ENCODE measurements at regions not wholly inside any gene's neighbourhood (a gene's known extent, or its start where the extent isn't known, plus 50 kb on each side); places are given as distances from the start of the nearest gene placed in this dataset.

GRCh38 chr14:89013698-89014568 is 189.5 kb downstream of the TTC8 start:
- no peak overlapping the region for H3K14ac ChIP-seq (ENCODE audit: low read length)
- H3K79me1 ChIP-seq (ENCODE audit: low read depth, low read length): no peaks in the 10 kb centered on the region
- WGBS, 2 donors (ENCODE audit: extremely low coverage in 2 of 2, insufficient read length in 2 of 2, insufficient replicate concordance in 1 of 2): no CpG with 5 or more reads among the region's 11 CpGs
- H3K23ac ChIP-seq (ENCODE audit: low read depth, low read length, poor library complexity): no peak overlapping the region
- no peak overlapping the region for H4K8ac ChIP-seq (ENCODE audit: low read depth, low read length)
- H3K27me3 ChIP-seq (ENCODE audit: control insufficient read depth in 3 of 3, insufficient read depth in 3 of 3, low read depth in 1 of 3, low read length in 3 of 3): no peaks in the 10 kb centered on the region
- H3K36me3 ChIP-seq (replicated peaks in 1 of 2; ENCODE audit: control insufficient read depth in 2 of 2, insufficient read depth in 2 of 2, low read length in 2 of 2): no peaks in the 10 kb centered on the region
- H3K9ac ChIP-seq (ENCODE audit: low read depth, low read length, poor library complexity): no peak overlapping the region
- no peak overlapping the region for H3K4me2 ChIP-seq (ENCODE audit: insufficient read depth, low read length, poor library complexity, severe bottlenecking)
- H3K27ac ChIP-seq (replicated peaks; ENCODE audit: low read length): no peak overlapping the region
- no peak overlapping the region for H4K91ac ChIP-seq (ENCODE audit: low read depth, low read length, poor library complexity)
- no peak overlapping the region for H3K4ac ChIP-seq (ENCODE audit: low read length)
- no peak for DNase-seq (ENCODE audit: low spot score)
- H2BK5ac ChIP-seq (ENCODE audit: low read length): no peak overlapping the region
- no peak overlapping the region for H2BK120ac ChIP-seq (ENCODE audit: low read depth, low read length)
- H3K4me3 ChIP-seq (ENCODE audit: low read length in 2 of 2): no peak overlapping the region
- H2BK12ac ChIP-seq (ENCODE audit: low read length): no peak overlapping the region
- H3K4me1 ChIP-seq (ENCODE audit: control insufficient read depth in 2 of 2, insufficient read depth in 1 of 2, low read depth in 1 of 2, low read length in 2 of 2): no peaks in the 10 kb centered on the region
- H2AK5ac ChIP-seq (ENCODE audit: low read depth, low read length): no peak overlapping the region
- no peak overlapping the region for H3K18ac ChIP-seq (ENCODE audit: low read length)
- no peak overlapping the region for H2AFZ ChIP-seq (ENCODE audit: low read length)
- peaks cover 0 to 2% of the 10 kb centered on the region in 2 donors for H3K9me3 ChIP-seq (replicated peaks in 1 of 2; ENCODE audit: control insufficient read depth in 2 of 2, insufficient read depth in 1 of 2, low read depth in 1 of 2, low read length in 2 of 2)
- no peak overlapping the region for H2BK15ac ChIP-seq (ENCODE audit: low read length)

DNA sequence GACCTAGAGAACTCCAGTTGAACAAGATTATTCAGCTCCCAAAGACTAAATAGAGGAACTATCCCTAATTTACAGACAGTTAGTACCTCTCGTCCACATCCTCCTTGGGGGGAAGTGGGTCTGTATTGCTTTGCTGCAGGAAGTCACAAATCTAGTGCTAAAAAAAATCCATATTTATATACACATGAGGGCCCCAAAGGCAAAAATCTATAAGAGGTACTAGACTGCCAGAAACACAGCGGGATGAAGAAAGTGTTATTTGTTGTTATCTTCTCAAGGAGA is 190.1 kb downstream of the TTC8 start:
- Histone ChIP-seq H3K27ac (replicated peaks; ENCODE audit: low read length) (no peak overlapping the region), H3K4me3 (ENCODE audit: low read length in 2 of 2) (no peak overlapping the region), H3K4ac (ENCODE audit: low read length) (no peak overlapping the region), H3K9ac (ENCODE audit: low read depth, low read length, poor library complexity) (no peak overlapping the region), H2BK120ac (ENCODE audit: low read depth, low read length) (no peak overlapping the region), H3K23ac (ENCODE audit: low read depth, low read length, poor library complexity) (no peak overlapping the region), H2BK5ac (ENCODE audit: low read length) (no peak overlapping the region), H3K79me1 (ENCODE audit: low read depth, low read length) (no peaks in the 10 kb centered on the region), H2BK12ac (ENCODE audit: low read length) (no peak overlapping the region), H3K27me3 (ENCODE audit: control insufficient read depth in 3 of 3, insufficient read depth in 3 of 3, low read depth in 1 of 3, low read length in 3 of 3) (no peaks in the 10 kb centered on the region), H3K36me3 (replicated peaks in 1 of 2; ENCODE audit: control insufficient read depth in 2 of 2, insufficient read depth in 2 of 2, low read length in 2 of 2) (no peaks in the 10 kb centered on the region), H3K4me1 (ENCODE audit: control insufficient read depth in 2 of 2, insufficient read depth in 1 of 2, low read depth in 1 of 2, low read length in 2 of 2) (no peaks in the 10 kb centered on the region), H4K91ac (ENCODE audit: low read depth, low read length, poor library complexity) (no peak overlapping the region), H3K4me2 (ENCODE audit: insufficient read depth, low read length, poor library complexity, severe bottlenecking) (no peak overlapping the region), H2AFZ (ENCODE audit: low read length) (no peak overlapping the region), H3K14ac (ENCODE audit: low read length) (no peak overlapping the region), H2BK15ac (ENCODE audit: low read length) (no peak overlapping the region), H3K9me3 (replicated peaks in 1 of 2; ENCODE audit: control insufficient read depth in 2 of 2, insufficient read depth in 1 of 2, low read depth in 1 of 2, low read length in 2 of 2) (peaks cover 0 to 2% of the 10 kb centered on the region in 2 donors), H4K8ac (ENCODE audit: low read depth, low read length) (no peak overlapping the region), H2AK5ac (ENCODE audit: low read depth, low read length) (no peak overlapping the region), H3K18ac (ENCODE audit: low read length) (no peak overlapping the region)
- no peak for DNase-seq (ENCODE audit: low spot score)
- WGBS, 2 donors (ENCODE audit: extremely low coverage in 2 of 2, insufficient read length in 2 of 2, insufficient replicate concordance in 1 of 2): no CpG with 5 or more reads among the region's 2 CpGs

DNA sequence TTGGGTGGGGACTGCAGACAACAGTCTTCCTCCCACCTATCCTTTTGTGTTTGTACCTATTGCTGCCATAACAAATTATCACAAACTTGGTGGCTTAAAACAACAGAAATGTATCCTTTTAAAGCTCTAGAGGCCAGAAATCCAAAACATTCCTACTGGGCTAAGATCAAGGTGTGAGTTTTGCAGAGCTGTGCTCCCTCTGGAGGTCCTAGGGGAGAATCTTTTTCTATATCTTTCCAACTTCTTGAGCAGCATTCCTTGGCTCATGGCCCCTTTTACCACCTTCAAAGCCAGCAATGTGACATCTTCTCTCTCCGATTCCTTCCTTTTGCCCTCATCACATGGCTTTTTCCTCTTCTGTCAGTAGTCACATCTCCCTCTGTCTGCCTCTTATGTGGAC is 190.6 kb downstream of the TTC8 start:
- DNase-seq (ENCODE audit: low spot score): no peak
- no peaks in the 10 kb centered on the region for H3K36me3 ChIP-seq (replicated peaks in 1 of 2; ENCODE audit: control insufficient read depth in 2 of 2, insufficient read depth in 2 of 2, low read length in 2 of 2)
- no peaks in the 10 kb centered on the region for H3K4me1 ChIP-seq (ENCODE audit: control insufficient read depth in 2 of 2, insufficient read depth in 1 of 2, low read depth in 1 of 2, low read length in 2 of 2)
- no peak overlapping the region for H4K8ac ChIP-seq (ENCODE audit: low read depth, low read length)
- no peak overlapping the region for H4K91ac ChIP-seq (ENCODE audit: low read depth, low read length, poor library complexity)
- no peak overlapping the region for H3K18ac ChIP-seq (ENCODE audit: low read length)
- H2AK5ac ChIP-seq (ENCODE audit: low read depth, low read length): no peak overlapping the region
- H2BK5ac ChIP-seq (ENCODE audit: low read length): no peak overlapping the region
- H3K79me1 ChIP-seq (ENCODE audit: low read depth, low read length): no peaks in the 10 kb centered on the region
- no peak overlapping the region for H3K4me2 ChIP-seq (ENCODE audit: insufficient read depth, low read length, poor library complexity, severe bottlenecking)
- no peak overlapping the region for H3K9ac ChIP-seq (ENCODE audit: low read depth, low read length, poor library complexity)
- no peak overlapping the region for H3K4ac ChIP-seq (ENCODE audit: low read length)
- no peak overlapping the region for H3K27ac ChIP-seq (replicated peaks; ENCODE audit: low read length)
- no peak overlapping the region for H3K14ac ChIP-seq (ENCODE audit: low read length)
- WGBS, 2 donors (ENCODE audit: extremely low coverage in 2 of 2, insufficient read length in 2 of 2, insufficient replicate concordance in 1 of 2): no CpG with 5 or more reads among the region's 1 CpG
- no peak overlapping the region for H3K23ac ChIP-seq (ENCODE audit: low read depth, low read length, poor library complexity)
- no peak overlapping the region for H2BK15ac ChIP-seq (ENCODE audit: low read length)
- H2BK12ac ChIP-seq (ENCODE audit: low read length): no peak overlapping the region
- H3K27me3 ChIP-seq (ENCODE audit: control insufficient read depth in 3 of 3, insufficient read depth in 3 of 3, low read depth in 1 of 3, low read length in 3 of 3): no peaks in the 10 kb centered on the region
- no peak overlapping the region for H3K4me3 ChIP-seq (ENCODE audit: low read length in 2 of 2)
- H3K9me3 ChIP-seq (replicated peaks in 1 of 2; ENCODE audit: control insufficient read depth in 2 of 2, insufficient read depth in 1 of 2, low read depth in 1 of 2, low read length in 2 of 2): peaks cover 0 to 2% of the 10 kb centered on the region in 2 donors
- H2AFZ ChIP-seq (ENCODE audit: low read length): no peak overlapping the region
- H2BK120ac ChIP-seq (ENCODE audit: low read depth, low read length): no peak overlapping the region

DNA sequence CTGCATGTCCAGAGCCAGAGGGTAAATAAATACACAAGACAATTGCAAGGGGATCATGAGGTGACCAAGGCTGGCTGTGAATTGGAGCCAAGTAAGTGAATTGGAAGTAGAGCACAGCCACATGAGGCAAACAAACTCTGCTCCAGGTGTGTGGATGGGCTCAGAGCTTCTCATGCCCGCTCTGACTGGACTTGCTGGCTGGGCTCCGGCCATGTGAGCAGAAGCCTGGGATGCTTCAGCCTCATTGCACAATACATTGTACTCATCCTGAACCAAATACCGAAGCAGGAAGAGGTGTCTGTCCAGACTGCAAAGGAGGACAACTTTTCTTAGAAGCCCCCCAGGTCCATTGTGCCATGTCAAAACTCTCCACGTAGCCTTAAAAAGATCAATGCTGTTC is 193.0 kb downstream of the TTC8 start:
- no peak overlapping the region for H2BK15ac ChIP-seq (ENCODE audit: low read length)

More for the DNA sequence above, 193.0 kb downstream of the TTC8 start:
- no peaks in the 10 kb centered on the region for H3K4me1 ChIP-seq (ENCODE audit: control insufficient read depth in 2 of 2, insufficient read depth in 1 of 2, low read depth in 1 of 2, low read length in 2 of 2)
- no peak overlapping the region for H3K23ac ChIP-seq (ENCODE audit: low read depth, low read length, poor library complexity)
- no peak for DNase-seq (ENCODE audit: low spot score)
- H2AK5ac ChIP-seq (ENCODE audit: low read depth, low read length): no peak overlapping the region
- no peak overlapping the region for H3K9ac ChIP-seq (ENCODE audit: low read depth, low read length, poor library complexity)
- no peak overlapping the region for H4K8ac ChIP-seq (ENCODE audit: low read depth, low read length)
- no peak overlapping the region for H3K27ac ChIP-seq (replicated peaks; ENCODE audit: low read length)
- WGBS, 2 donors (ENCODE audit: extremely low coverage in 2 of 2, insufficient read length in 2 of 2, insufficient replicate concordance in 1 of 2): no CpG with 5 or more reads among the region's 4 CpGs
- H3K4me3 ChIP-seq (ENCODE audit: low read length in 2 of 2): no peak overlapping the region
- no peaks in the 10 kb centered on the region for H3K79me1 ChIP-seq (ENCODE audit: low read depth, low read length)
- H3K9me3 ChIP-seq (replicated peaks in 1 of 2; ENCODE audit: control insufficient read depth in 2 of 2, insufficient read depth in 1 of 2, low read depth in 1 of 2, low read length in 2 of 2): no peaks in the 10 kb centered on the region
- H4K91ac ChIP-seq (ENCODE audit: low read depth, low read length, poor library complexity): no peak overlapping the region
- no peak overlapping the region for H2BK12ac ChIP-seq (ENCODE audit: low read length)
- H3K36me3 ChIP-seq (replicated peaks in 1 of 2; ENCODE audit: control insufficient read depth in 2 of 2, insufficient read depth in 2 of 2, low read length in 2 of 2): no peaks in the 10 kb centered on the region
- H3K14ac ChIP-seq (ENCODE audit: low read length): no peak overlapping the region
- no peak overlapping the region for H2BK5ac ChIP-seq (ENCODE audit: low read length)
- no peak overlapping the region for H2BK120ac ChIP-seq (ENCODE audit: low read depth, low read length)
- H3K4ac ChIP-seq (ENCODE audit: low read length): no peak overlapping the region
- no peak overlapping the region for H2AFZ ChIP-seq (ENCODE audit: low read length)
- H3K18ac ChIP-seq (ENCODE audit: low read length): no peak overlapping the region
- H3K4me2 ChIP-seq (ENCODE audit: insufficient read depth, low read length, poor library complexity, severe bottlenecking): no peak overlapping the region
- no peaks in the 10 kb centered on the region for H3K27me3 ChIP-seq (ENCODE audit: control insufficient read depth in 3 of 3, insufficient read depth in 3 of 3, low read depth in 1 of 3, low read length in 3 of 3)

Measured in neuronal stem cell (in vitro differentiated cells).